Brain microvascular endothelial cell (primary cell): ENCODE measurements at regions not wholly inside any gene's neighbourhood (a gene's known extent, or its start where the extent isn't known, plus 50 kb on each side); places are given as distances from the start of the nearest gene placed in this dataset.
"Not testable (repeated sequence)": the region's sequence is repeated elsewhere in the genome, so short reads cannot be mapped to it uniquely, and the experiment has no call there.

ENCODE experiments used
- DNase-seq: peaks from one replicate; pipeline ENCODE4 v3.0.0-alpha.2; 2020
- H3K27ac ChIP-seq: fragments of 250-450 bp; sonication (Bioruptor Pico); 2 replicates; pipeline ENCODE4 v1.5.1; 2020; ENCODE audit warnings: mild to moderate bottlenecking, moderate library complexity
- H3K27me3 ChIP-seq: fragments of 250-450 bp; sonication (Bioruptor Pico); replicated peaks from 2 replicates; pipeline ENCODE4 v1.5.1; 2020; ENCODE audit warnings: mild to moderate bottlenecking
- H3K36me3 ChIP-seq: fragments of 250-450 bp; sonication (Bioruptor Pico); replicated peaks from 2 replicates; pipeline ENCODE4 v1.5.1; 2020; ENCODE audit warnings: mild to moderate bottlenecking
- H3K4me3 ChIP-seq: 2 replicates; pipeline ENCODE4 v1.5.1; 2011; ENCODE audit warnings: low read depth, mild to moderate bottlenecking, control low read depth, low read length, moderate library complexity
- CTCF ChIP-seq: IDR thresholded peaks from 2 replicates; pipeline ENCODE4 v1.5.1; 2011; ENCODE audit warnings: low read depth, mild to moderate bottlenecking, moderate library complexity, low read length, control low read depth, inconsistent platforms; ENCODE audit errors: missing control alignments
- in situ Hi-C: cut with HindIII; loops from 2 replicates; pipeline ENCODE4 v1.10.0; 2017; ENCODE audit warnings: low sequenced_read_pairs, low pct_ligation_motif_present

GRCh38 chr9:38126730-38127129 lies 57.7 kb upstream of the SHB start:
- in situ Hi-C loops: no loop called here
- H3K27me3 ChIP-seq: no peaks in the 10 kb centered on the region
- no peak for TF ChIP-seq CTCF

GRCh38 chr9:38125889-38126288 lies 56.9 kb upstream of the SHB start:
- in situ Hi-C loops: no loop called here
- Histone ChIP-seq H3K27me3 (no peaks in the 10 kb centered on the region), H3K4me3 (no peak overlapping the region), H3K36me3 (no peaks in the 10 kb centered on the region), H3K27ac (no peak overlapping the region)
- TF ChIP-seq CTCF: no peak
- DNase-seq: no peak

More at GRCh38 chr9:38126730-38127129, 57.7 kb upstream of the SHB start:
- no peak for DNase-seq
- H3K4me3 ChIP-seq: no peak overlapping the region
- H3K36me3 ChIP-seq: no peaks in the 10 kb centered on the region
- no peak overlapping the region for H3K27ac ChIP-seq

- in situ Hi-C loops, H3K27me3 ChIP-seq, H3K36me3 ChIP-seq: not testable (repeated sequence)
Measured at GRCh38 chr9:38123359-38123758, 54.3 kb upstream of the SHB start.

GRCh38 chr9:38120961-38121360 lies 51.9 kb upstream of the SHB start:
- Histone ChIP-seq H3K36me3 (no peaks in the 10 kb centered on the region), H3K27me3 (peaks cover 4% of the 10 kb centered on the region), H3K4me3 (no peak overlapping the region), H3K27ac (no peak overlapping the region)
- no peak for DNase-seq
- in situ Hi-C loops: no loop called here
- TF ChIP-seq CTCF: no peak

More at GRCh38 chr9:38123359-38123758, 54.3 kb upstream of the SHB start:
- not testable (repeated sequence) for DNase-seq, H3K4me3 ChIP-seq, H3K27ac ChIP-seq

GRCh38 chr9:38119560-38120236 lies 50.7 kb upstream of the SHB start:
- no peak overlapping the region for H3K4me3 ChIP-seq
- in situ Hi-C loops: no loop called here

GRCh38 chr9:38118862-38119438 lies 49.9 kb upstream of the SHB start:
- Histone ChIP-seq H3K27me3 (peaks cover 4% of the 10 kb centered on the region), H3K36me3 (no peaks in the 10 kb centered on the region), H3K27ac (no peak overlapping the region), H3K4me3 (no peak overlapping the region)
- no peak for DNase-seq
- no peak for TF ChIP-seq CTCF
- in situ Hi-C loops: no loop called here

More at GRCh38 chr9:38119560-38120236, 50.7 kb upstream of the SHB start:
- no peak for TF ChIP-seq CTCF
- H3K36me3 ChIP-seq: no peaks in the 10 kb centered on the region
- DNase-seq: no peak
- H3K27me3 ChIP-seq: peaks cover 4% of the 10 kb centered on the region
- H3K27ac ChIP-seq: no peak overlapping the region
